WTC11 (cell line): ENCODE measurements at regions not wholly inside any gene's neighbourhood (a gene's known extent, or its start where the extent isn't known, plus 50 kb on each side); places are given as distances from the start of the nearest gene placed in this dataset.

ENCODE experiments used
- CREB1 ChIP-seq: sonication (generic); formaldehyde crosslinking; IDR thresholded peaks from 2 replicates; pipeline ENCODE4 v1.8.0; 2023; ENCODE audit warnings: mild to moderate bottlenecking, missing genetic modification reagents
- ERG ChIP-seq: fragments of 250-450 bp; sonication (Bioruptor Pico); IDR thresholded peaks from 2 replicates; pipeline ENCODE4 v1.8.0; 2021; ENCODE audit warnings: mild to moderate bottlenecking
- ESRRA ChIP-seq: sonication (generic); formaldehyde crosslinking; IDR thresholded peaks from 2 replicates; pipeline ENCODE4 v1.8.1; 2022; ENCODE audit warnings: mild to moderate bottlenecking, missing genetic modification reagents, borderline replicate concordance
- NFYB ChIP-seq: sonication (generic); formaldehyde crosslinking; conservative IDR thresholded peaks from 2 replicates; pipeline ENCODE4 v1.8.0; 2022; ENCODE audit warnings: low read depth, missing genetic modification reagents
- SMAD4 ChIP-seq: sonication (generic); formaldehyde crosslinking; IDR thresholded peaks from 2 replicates; pipeline ENCODE4 v1.8.0; 2022; ENCODE audit warnings: mild to moderate bottlenecking, missing genetic modification reagents
- ZNF121 ChIP-seq: sonication (generic); formaldehyde crosslinking; IDR thresholded peaks from 2 replicates; pipeline ENCODE4 v1.8.0; 2023; ENCODE audit warnings: missing genetic modification reagents
- TF ChIP-seq, protein P1 (sequence below): fragments of 200-600 bp; IDR thresholded peaks from 2 replicates; pipeline ENCODE4 v1.8.0; 2022; ENCODE audit warnings: antibody characterized with exemption
- TF ChIP-seq, protein P2 (sequence below): sonication (generic); formaldehyde crosslinking; IDR thresholded peaks from 2 replicates; pipeline ENCODE4 v1.8.0; 2022; ENCODE audit warnings: mild to moderate bottlenecking, missing genetic modification reagents

GRCh38 chr14:30471980-30472379 lies 87.0 kb upstream of the G2E3 start:
- TF ChIP-seq ERG, result no peak
- TF ChIP-seq, protein P1, sequence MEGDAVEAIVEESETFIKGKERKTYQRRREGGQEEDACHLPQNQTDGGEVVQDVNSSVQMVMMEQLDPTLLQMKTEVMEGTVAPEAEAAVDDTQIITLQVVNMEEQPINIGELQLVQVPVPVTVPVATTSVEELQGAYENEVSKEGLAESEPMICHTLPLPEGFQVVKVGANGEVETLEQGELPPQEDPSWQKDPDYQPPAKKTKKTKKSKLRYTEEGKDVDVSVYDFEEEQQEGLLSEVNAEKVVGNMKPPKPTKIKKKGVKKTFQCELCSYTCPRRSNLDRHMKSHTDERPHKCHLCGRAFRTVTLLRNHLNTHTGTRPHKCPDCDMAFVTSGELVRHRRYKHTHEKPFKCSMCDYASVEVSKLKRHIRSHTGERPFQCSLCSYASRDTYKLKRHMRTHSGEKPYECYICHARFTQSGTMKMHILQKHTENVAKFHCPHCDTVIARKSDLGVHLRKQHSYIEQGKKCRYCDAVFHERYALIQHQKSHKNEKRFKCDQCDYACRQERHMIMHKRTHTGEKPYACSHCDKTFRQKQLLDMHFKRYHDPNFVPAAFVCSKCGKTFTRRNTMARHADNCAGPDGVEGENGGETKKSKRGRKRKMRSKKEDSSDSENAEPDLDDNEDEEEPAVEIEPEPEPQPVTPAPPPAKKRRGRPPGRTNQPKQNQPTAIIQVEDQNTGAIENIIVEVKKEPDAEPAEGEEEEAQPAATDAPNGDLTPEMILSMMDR, result no peak
- no peak for TF ChIP-seq ZNF121 (CRISPR knock-in tag)
- TF ChIP-seq CREB1 (CRISPR knock-in tag), result no peak
- TF ChIP-seq NFYB (CRISPR knock-in tag), result no peak
- TF ChIP-seq ESRRA, result no peak
- TF ChIP-seq, protein P2, sequence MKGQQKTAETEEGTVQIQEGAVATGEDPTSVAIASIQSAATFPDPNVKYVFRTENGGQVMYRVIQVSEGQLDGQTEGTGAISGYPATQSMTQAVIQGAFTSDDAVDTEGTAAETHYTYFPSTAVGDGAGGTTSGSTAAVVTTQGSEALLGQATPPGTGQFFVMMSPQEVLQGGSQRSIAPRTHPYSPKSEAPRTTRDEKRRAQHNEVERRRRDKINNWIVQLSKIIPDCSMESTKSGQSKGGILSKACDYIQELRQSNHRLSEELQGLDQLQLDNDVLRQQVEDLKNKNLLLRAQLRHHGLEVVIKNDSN, result no peak
- no peak for TF ChIP-seq SMAD4 (CRISPR knock-in tag)
